Aorta (tissue), 5 donors: ENCODE measurements at regions not wholly inside any gene's neighbourhood (a gene's known extent, or its start where the extent isn't known, plus 50 kb on each side); places are given as distances from the start of the nearest gene placed in this dataset.

Source experiments
- ATAC-seq: fragments of 200-7000 bp; cut with Tn5 transposase; one replicate; pipeline ENCODE4 v1.9.1; 2022; ENCODE audit warnings: moderate library complexity; ENCODE audit not compliant: low FRiP score
- DNase-seq, 2 donors: peaks; one replicate each; pipeline ENCODE4 v3.0.0-alpha.2; 2020
- H3K27ac ChIP-seq, 2 donors: one replicate each; pipeline ENCODE4 v1.5.1; 2013; ENCODE audit warnings: low read length in 2 of 2, mild to moderate bottlenecking in 2 of 2, moderate library complexity in 2 of 2, control low read depth in 1 of 2, inconsistent platforms in 1 of 2, low read depth in 1 of 2
- H3K27me3 ChIP-seq, 2 donors: one replicate each; pipeline ENCODE4 v1.6.1; 2013; ENCODE audit warnings: control low read depth in 1 of 2, low read length in 1 of 2, mild to moderate bottlenecking in 1 of 2, moderate library complexity in 1 of 2; ENCODE audit not compliant: insufficient read depth in 2 of 2, control insufficient read depth in 1 of 2
- H3K36me3 ChIP-seq, 2 donors: one replicate each; pipeline ENCODE4 v1.6.1; 2013; ENCODE audit warnings: control low read depth in 1 of 2, low read length in 1 of 2, mild to moderate bottlenecking in 1 of 2; ENCODE audit not compliant: insufficient read depth in 2 of 2, control insufficient read depth in 1 of 2
- H3K4me1 ChIP-seq, 2 donors: one replicate each; pipeline ENCODE4 v1.6.1; 2013; ENCODE audit warnings: low read length in 2 of 2, control low read depth in 1 of 2, mild to moderate bottlenecking in 1 of 2, moderate library complexity in 1 of 2; ENCODE audit not compliant: insufficient read depth in 2 of 2, control insufficient read depth in 1 of 2
- H3K4me3 ChIP-seq, 2 donors: one replicate each; pipeline ENCODE4 v1.5.1; 2013; ENCODE audit warnings: low read length in 2 of 2, control low read depth in 1 of 2, mild to moderate bottlenecking in 1 of 2
- H3K9me3 ChIP-seq: one replicate; pipeline ENCODE4 v1.6.1; 2013; ENCODE audit warnings: mild to moderate bottlenecking, low read length; ENCODE audit not compliant: control insufficient read depth
- WGBS, 2 donors: extraction: QIAGEN DNeasy Blood & Tissue Kit; methylation state at CpG; one replicate each; pipeline ENCODE4 v1.1.7; 2013; 5-methylcytosine and 5-hydroxymethylcytosine counted together
- intact Hi-C, 2 donors: fragments of 100-400 bp; cut with DNase I; formaldehyde crosslinking; loops; one replicate each; pipeline versions ENCODE4 v1.14.2 to v1.15.0; 2022
- donor health status: healthy with polysubstance abuse.
- donor health status: Bipolar disorder and iron deficiency.
- donor health status: DM: no; HTN: no; CAD: no.
- donor health status: DM: no; HTN: no; CAD: no.
- donor health status: DM: yes; HTN: yes; CAD: no.

DNA sequence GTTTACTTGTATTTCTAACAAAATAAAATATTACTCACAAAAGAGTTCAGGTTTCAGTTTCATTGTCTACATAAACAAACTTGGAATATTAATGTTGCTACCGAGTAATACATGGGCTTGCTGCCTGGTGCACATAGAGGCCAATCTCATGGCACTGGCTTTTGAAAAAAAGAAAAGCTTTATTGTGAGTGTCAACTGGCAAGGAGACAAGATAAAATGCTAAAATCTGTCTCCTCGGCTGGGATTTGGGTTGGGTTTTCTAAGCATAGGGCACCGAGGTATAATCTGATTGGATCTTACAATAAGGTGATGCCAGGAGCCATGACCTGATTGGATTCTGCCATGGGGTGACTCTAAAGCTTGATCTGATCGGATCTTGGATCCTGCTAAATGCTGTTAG lies 1519.9 kb upstream of the MIR17HG start:
- no peaks in the 10 kb centered on the region for H3K4me1 ChIP-seq
- 73 to 75% methylated on average over 4 of the region's 4 CpGs for WGBS, 2 donors
- no peaks in the 10 kb centered on the region for H3K27me3 ChIP-seq
- H3K27ac ChIP-seq: no peak overlapping the region
- ATAC-seq (no peak), DNase-seq (no peak)
- intact Hi-C loops: no loop called here
- no peak overlapping the region for H3K4me3 ChIP-seq
- no peaks in the 10 kb centered on the region for H3K36me3 ChIP-seq
- no peaks in the 10 kb centered on the region for H3K9me3 ChIP-seq

DNA sequence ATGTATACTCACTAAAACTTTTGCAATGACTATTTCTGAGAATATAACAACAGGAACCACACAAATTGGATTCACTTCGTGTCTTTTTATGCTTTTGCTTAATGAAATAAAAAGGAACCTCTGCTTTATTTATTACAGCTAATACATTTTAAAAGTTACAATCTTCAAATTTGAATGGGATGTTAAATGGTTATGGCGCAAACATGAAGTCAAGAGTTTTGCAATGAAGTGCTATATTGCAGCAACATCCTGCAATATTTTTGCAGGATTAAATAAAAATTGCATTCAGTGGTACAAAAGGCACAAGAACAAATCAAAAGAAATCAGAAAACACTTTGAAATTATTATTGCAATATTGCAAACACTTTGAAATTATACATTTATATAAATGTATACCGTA lies 1519.0 kb upstream of the MIR17HG start:
- no peak for ATAC-seq
- no peak for DNase-seq
- Histone ChIP-seq H3K27ac (no peak overlapping the region), H3K4me1 (no peaks in the 10 kb centered on the region), H3K9me3 (no peaks in the 10 kb centered on the region), H3K36me3 (no peaks in the 10 kb centered on the region), H3K27me3 (no peaks in the 10 kb centered on the region), H3K4me3 (no peak overlapping the region)
- WGBS, 2 donors: 61 to 71% methylated on average over 3 of the region's 3 CpGs
- intact Hi-C loops: no loop called here

DNA sequence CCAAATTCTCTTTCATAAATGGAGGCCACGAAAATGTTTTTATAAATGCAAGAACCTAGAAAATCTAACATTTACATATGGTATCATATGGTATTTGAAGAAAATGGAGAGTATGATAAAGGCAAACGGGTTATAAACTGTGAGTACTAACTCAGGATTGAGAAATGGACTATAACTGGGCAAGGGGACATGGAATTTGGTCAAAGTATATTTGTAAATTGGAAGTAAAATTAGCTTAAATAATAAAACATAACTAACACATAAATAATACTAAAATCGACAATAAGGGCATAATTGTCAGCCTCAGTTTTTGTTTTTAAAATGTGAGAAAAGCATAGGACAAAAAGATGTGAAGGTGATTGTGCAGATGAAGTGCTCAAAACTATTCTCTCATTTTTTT lies 1516.3 kb upstream of the MIR17HG start:
- Histone ChIP-seq H3K9me3 (no peaks in the 10 kb centered on the region), H3K4me3 (no peak overlapping the region), H3K36me3 (no peaks in the 10 kb centered on the region), H3K4me1 (no peaks in the 10 kb centered on the region), H3K27me3 (no peaks in the 10 kb centered on the region), H3K27ac (no peak overlapping the region)
- WGBS, 2 donors: 27 to 32% methylated on average over 3 of the region's 3 CpGs
- DNase-seq: no peak
- intact Hi-C loops: no loop called here
- no peak for ATAC-seq

DNA sequence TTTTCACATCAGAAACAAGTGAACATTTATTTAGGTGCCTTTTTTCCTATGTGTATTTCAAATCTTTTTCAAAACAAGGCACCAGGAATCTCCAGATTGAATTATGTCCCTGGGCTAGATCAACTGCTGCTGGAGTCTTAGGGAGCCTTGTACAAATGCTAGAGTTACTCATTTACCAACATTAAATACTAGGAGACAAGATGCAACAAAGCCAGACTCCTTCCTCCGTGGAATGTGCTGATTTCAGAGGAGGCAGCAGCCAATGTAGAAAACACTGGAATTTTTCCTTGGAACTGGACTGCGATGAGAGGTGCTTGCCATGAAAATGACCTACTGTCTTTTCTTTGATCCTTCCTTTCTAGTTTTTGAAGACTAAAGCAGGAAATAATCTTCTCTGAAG lies 1514.7 kb upstream of the MIR17HG start:
- 42 to 50% methylated on average over 2 of the region's 2 CpGs for WGBS, 2 donors
- no peak overlapping the region for H3K27ac ChIP-seq
- ATAC-seq: no peak
- H3K4me1 ChIP-seq: no peaks in the 10 kb centered on the region
- no peak for DNase-seq
- H3K9me3 ChIP-seq: no peaks in the 10 kb centered on the region
- no peak overlapping the region for H3K4me3 ChIP-seq
- peaks cover 0 to 1% of the 10 kb centered on the region in 2 donors for H3K27me3 ChIP-seq
- intact Hi-C loops: no loop called here
- H3K36me3 ChIP-seq: no peaks in the 10 kb centered on the region

DNA sequence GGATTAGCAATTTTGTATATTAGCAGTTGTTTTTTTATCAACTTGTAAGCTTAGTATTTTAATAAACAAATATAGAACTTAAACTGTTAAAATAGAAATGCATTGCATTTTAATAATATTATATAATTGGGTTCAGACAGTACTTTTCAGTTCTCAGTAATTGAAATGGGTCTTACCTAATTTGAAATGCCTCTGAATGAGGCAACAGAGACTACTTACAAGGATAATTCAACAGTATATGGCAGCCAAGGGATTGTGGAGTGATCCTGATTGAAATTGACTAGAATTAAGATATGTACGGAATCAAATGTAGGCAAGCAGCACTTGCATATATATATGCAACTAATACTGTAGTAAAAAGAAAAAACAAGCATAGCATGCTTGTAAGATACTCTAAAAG lies 1503.9 kb upstream of the MIR17HG start:
- no peak for ATAC-seq
- Histone ChIP-seq H3K4me3 (no peak overlapping the region), H3K27me3 (no peaks in the 10 kb centered on the region), H3K27ac (no peak overlapping the region), H3K36me3 (no peaks in the 10 kb centered on the region), H3K9me3 (no peaks in the 10 kb centered on the region), H3K4me1 (no peaks in the 10 kb centered on the region)
- intact Hi-C loops: no loop called here
- DNase-seq: no peak
- 82 to 89% methylated on average over 1 of the region's 1 CpG for WGBS, 2 donors

DNA sequence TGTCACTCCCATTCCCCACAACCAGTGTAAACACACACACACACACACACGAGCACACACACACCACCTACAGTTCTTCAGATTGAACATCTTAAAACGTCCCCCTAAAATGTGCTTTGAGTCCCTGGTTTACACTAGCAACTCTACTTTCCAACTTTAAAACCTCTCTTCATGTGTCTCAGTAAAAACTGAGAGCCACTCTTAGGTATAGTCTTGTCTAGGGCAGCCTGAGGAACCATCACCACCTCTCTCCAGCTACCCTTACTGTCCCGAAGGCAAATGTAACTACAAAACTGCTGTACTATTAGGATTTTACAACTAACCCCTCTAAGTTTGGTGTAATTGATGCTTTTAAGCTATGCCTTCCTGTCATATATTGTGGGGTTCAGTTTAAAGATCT lies 1501.6 kb upstream of the MIR17HG start:
- H3K4me1 ChIP-seq: no peaks in the 10 kb centered on the region
- DNase-seq (no peak), ATAC-seq (no peak)
- H3K4me3 ChIP-seq: no peak overlapping the region
- intact Hi-C loops: no loop called here
- H3K9me3 ChIP-seq: no peaks in the 10 kb centered on the region
- WGBS, 2 donors: 19 to 30% methylated on average over 3 of the region's 3 CpGs
- no peaks in the 10 kb centered on the region for H3K27me3 ChIP-seq
- no peak overlapping the region for H3K27ac ChIP-seq
- no peaks in the 10 kb centered on the region for H3K36me3 ChIP-seq

DNA sequence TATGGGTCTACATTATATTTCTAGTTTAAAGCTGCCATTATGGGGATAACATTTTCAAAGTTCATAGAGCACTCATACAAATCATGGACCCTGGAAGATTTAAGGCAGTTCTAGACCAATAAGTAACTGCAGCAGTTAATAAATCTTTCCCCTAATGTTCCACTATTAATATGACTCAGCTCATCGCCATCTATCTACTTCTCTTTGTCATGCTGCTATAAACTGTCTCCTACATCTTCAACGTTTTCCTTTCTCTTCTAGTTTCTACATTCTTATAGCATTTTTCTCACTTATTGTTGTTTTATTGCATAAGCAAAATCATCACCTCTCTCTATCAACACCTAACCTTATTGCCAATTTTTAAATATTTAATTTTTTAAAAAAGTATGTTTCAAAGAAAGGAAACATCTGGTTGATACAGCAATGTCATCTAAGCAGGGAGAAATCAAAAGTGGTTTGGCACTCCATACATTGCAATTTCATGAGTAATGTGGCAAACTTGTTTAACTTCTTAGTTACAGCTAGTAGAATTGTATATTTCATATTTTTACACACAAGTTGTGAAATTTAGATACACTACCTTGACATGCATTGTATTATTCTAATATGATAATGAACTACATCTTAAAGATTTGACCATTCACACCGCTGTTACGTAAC lies 1500.4 kb upstream of the MIR17HG start:
- 42 to 61% methylated on average over 4 of the region's 4 CpGs for WGBS, 2 donors
- Histone ChIP-seq H3K36me3 (no peaks in the 10 kb centered on the region), H3K4me1 (no peaks in the 10 kb centered on the region), H3K27ac (no peak overlapping the region), H3K27me3 (no peaks in the 10 kb centered on the region), H3K9me3 (no peaks in the 10 kb centered on the region), H3K4me3 (no peak overlapping the region)
- DNase-seq (no peak), ATAC-seq (no peak)
- intact Hi-C loops: no loop called here

DNA sequence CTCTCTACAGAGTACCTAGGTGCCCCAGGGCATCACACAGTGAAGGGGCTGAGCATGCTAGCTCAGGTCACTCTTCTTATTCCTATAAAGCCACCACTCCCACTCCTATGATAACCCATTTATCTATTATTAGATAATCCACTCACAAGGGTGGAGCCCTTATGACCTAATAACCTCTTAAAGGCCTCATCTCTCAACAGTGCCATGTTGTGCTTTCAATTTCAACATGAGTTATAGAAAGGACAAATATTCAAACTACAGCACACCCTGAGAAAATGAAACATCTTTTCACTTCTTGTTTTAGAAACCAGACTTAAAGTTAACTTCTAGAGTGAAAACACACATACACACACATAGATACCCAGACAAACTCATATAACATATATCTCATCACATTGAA lies 1494.9 kb upstream of the MIR17HG start:
- ATAC-seq (no peak), DNase-seq (no peak)
- Histone ChIP-seq H3K4me3 (no peak overlapping the region), H3K27me3 (no peaks in the 10 kb centered on the region), H3K9me3 (no peaks in the 10 kb centered on the region), H3K4me1 (no peaks in the 10 kb centered on the region), H3K27ac (no peak overlapping the region), H3K36me3 (no peaks in the 10 kb centered on the region)
- intact Hi-C loops: no loop called here

DNA sequence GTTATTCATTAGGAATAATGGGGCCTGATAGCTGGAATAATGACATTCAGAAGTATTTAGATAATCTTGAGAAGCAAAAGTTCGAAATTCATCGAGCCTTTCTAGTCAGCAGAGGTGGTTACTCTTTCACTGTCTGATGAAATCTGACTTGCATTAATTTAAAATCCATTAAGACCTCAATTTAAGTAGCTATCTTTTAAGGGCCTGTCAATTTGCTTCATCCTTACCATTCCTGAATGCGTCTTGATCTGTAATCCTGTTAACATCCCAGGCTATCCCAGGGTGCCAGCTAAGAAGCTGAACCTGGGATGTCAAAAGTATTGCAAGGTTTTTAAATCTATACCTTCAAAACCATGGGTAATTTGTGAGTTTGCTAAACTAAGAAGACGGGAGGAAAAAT lies 1491.0 kb upstream of the MIR17HG start:
- Histone ChIP-seq H3K36me3 (no peaks in the 10 kb centered on the region), H3K4me1 (no peaks in the 10 kb centered on the region), H3K27ac (no peak overlapping the region), H3K9me3 (no peaks in the 10 kb centered on the region), H3K4me3 (no peak overlapping the region), H3K27me3 (no peaks in the 10 kb centered on the region)
- intact Hi-C loops: no loop called here
- DNase-seq (no peak), ATAC-seq (no peak)
- WGBS, 2 donors: 53 to 63% methylated on average over 4 of the region's 4 CpGs
